GM23338 (cell line): ENCODE measurements at regions not wholly inside any gene's neighbourhood (a gene's known extent, or its start where the extent isn't known, plus 50 kb on each side); places are given as distances from the start of the nearest gene placed in this dataset.

Experiments used
- ATAC-seq: fragments of 200-7000 bp; cut with Tn5 transposase; 3 replicates; pipeline ENCODE4 v1.9.1; 2020
- DNase-seq: peaks from one replicate; pipeline ENCODE4 v3.0.0-alpha.2; 2015; ENCODE audit warnings: low spot score
- H2AFZ ChIP-seq: fragments of 200-600 bp; sonication (generic); 2 replicates; pipeline ENCODE4 v1.8.0; 2016; ENCODE audit warnings: antibody characterized with exemption, mild to moderate bottlenecking, moderate library complexity
- H3F3A ChIP-seq: fragments of 200-600 bp; sonication (generic); replicated peaks from 2 replicates; pipeline ENCODE4 v1.8.0; 2017; ENCODE audit warnings: antibody characterized with exemption, mixed run types, low read depth
- H3K27ac ChIP-seq: fragments of 200-600 bp; sonication (generic); 2 replicates; pipeline ENCODE4 v1.6.1; 2016; ENCODE audit warnings: low read depth
- H3K27me3 ChIP-seq: fragments of 200-600 bp; sonication (generic); 2 replicates; pipeline ENCODE4 v1.8.0; 2016; ENCODE audit warnings: mild to moderate bottlenecking, mixed run types, moderate library complexity; ENCODE audit not compliant: insufficient read depth
- H3K36me3 ChIP-seq: fragments of 200-600 bp; sonication (generic); 2 replicates; pipeline ENCODE4 v1.8.0; 2016; ENCODE audit warnings: mild to moderate bottlenecking; ENCODE audit not compliant: insufficient read depth
- H3K4me1 ChIP-seq: fragments of 200-600 bp; sonication (generic); 2 replicates; pipeline ENCODE4 v1.8.0; 2016; ENCODE audit warnings: mild to moderate bottlenecking, moderate library complexity; ENCODE audit not compliant: insufficient read depth
- H3K4me2 ChIP-seq: fragments of 200-600 bp; sonication (generic); 2 replicates; pipeline ENCODE4 v1.7.1; 2017; ENCODE audit warnings: mixed run types
- H3K4me3 ChIP-seq: fragments of 200-600 bp; sonication (generic); 2 replicates; pipeline ENCODE4 v1.6.1; 2016; ENCODE audit warnings: mixed run types
- H3K79me2 ChIP-seq: fragments of 200-600 bp; sonication (generic); replicated peaks from 2 replicates; pipeline ENCODE4 v1.8.0; 2017; ENCODE audit warnings: mild to moderate bottlenecking; ENCODE audit not compliant: insufficient read depth
- H3K9me2 ChIP-seq: fragments of 200-600 bp; sonication (generic); 2 replicates; pipeline ENCODE4 v1.8.0; 2017; ENCODE audit not compliant: insufficient read depth
- H4K20me1 ChIP-seq: fragments of 200-600 bp; sonication (generic); replicated peaks from 2 replicates; pipeline ENCODE4 v1.8.0; 2017; ENCODE audit warnings: mild to moderate bottlenecking; ENCODE audit not compliant: insufficient read depth
- H3K27ac Mint-ChIP-seq: 2 replicates; pipeline ENCODE4 v1.8.0; 2020; ENCODE audit warnings: inconsistent platforms, mild to moderate bottlenecking, moderate library complexity, mixed read lengths
- H3K27me3 Mint-ChIP-seq: 3 replicates; pipeline ENCODE4 v1.8.0; 2022; ENCODE audit warnings: low read depth, mild to moderate bottlenecking, moderate library complexity, mixed read lengths, inconsistent platforms; ENCODE audit not compliant: insufficient read depth, poor library complexity
- H3K36me3 Mint-ChIP-seq: 3 replicates; pipeline ENCODE4 v1.8.0; 2021; ENCODE audit warnings: low read depth, mild to moderate bottlenecking, inconsistent platforms, moderate library complexity, mixed read lengths
- H3K4me1 Mint-ChIP-seq: 3 replicates; pipeline ENCODE4 v1.8.0; 2020; ENCODE audit warnings: mild to moderate bottlenecking, inconsistent platforms, mixed read lengths
- H3K4me3 Mint-ChIP-seq: 3 replicates; pipeline ENCODE4 v1.8.0; 2021; ENCODE audit warnings: moderate library complexity, mild to moderate bottlenecking, inconsistent platforms, mixed read lengths
- H3K9me3 Mint-ChIP-seq: 3 replicates; pipeline ENCODE4 v1.8.0; 2020; ENCODE audit warnings: moderate library complexity, mild to moderate bottlenecking, inconsistent platforms, mixed read lengths
- CREB1 ChIP-seq: fragments of 250-450 bp; sonication (Bioruptor Pico); IDR thresholded peaks from 2 replicates; pipeline ENCODE4 v1.5.0; 2020; ENCODE audit warnings: low read depth, mild to moderate bottlenecking, moderate library complexity
- CTCF ChIP-seq, 2 experiments: fragments of 200-600 bp in 1 of 2; sonication (generic) in 1 of 2; conservative IDR thresholded peaks; 2 replicates each; pipeline versions ENCODE4 v1.5.1 to v1.6.1; 2016 to 2017; ENCODE audit warnings: antibody characterized with exemption in 2 of 2, low read depth in 2 of 2, mild to moderate bottlenecking in 2 of 2, moderate library complexity in 1 of 2
- ETS1 ChIP-seq: IDR thresholded peaks from 2 replicates; pipeline ENCODE4 v1.6.1; 2016; ENCODE audit warnings: antibody characterized with exemption
- EZH2 ChIP-seq: fragments of 200-600 bp; sonication (generic); IDR thresholded peaks from one replicate; pipeline ENCODE4 v1.8.0; 2017; ENCODE audit warnings: antibody characterized with exemption, mild to moderate bottlenecking, low read depth; ENCODE audit not compliant: unreplicated experiment
- EZH2phosphoT487 ChIP-seq: fragments of 200-600 bp; sonication (generic); IDR thresholded peaks from one replicate; pipeline ENCODE4 v1.8.1; 2018; ENCODE audit warnings: antibody characterized with exemption; ENCODE audit not compliant: unreplicated experiment
- JUNB ChIP-seq: IDR thresholded peaks from one replicate; pipeline ENCODE4 v1.6.1; 2016; ENCODE audit warnings: antibody characterized with exemption; ENCODE audit not compliant: unreplicated experiment
- NANOG ChIP-seq: IDR thresholded peaks from 2 replicates; pipeline ENCODE4 v1.6.1; 2016; ENCODE audit warnings: antibody characterized with exemption, borderline replicate concordance
- POLR2AphosphoS5 ChIP-seq: IDR thresholded peaks from 2 replicates; pipeline ENCODE4 v1.6.1; 2016; ENCODE audit warnings: antibody characterized with exemption, low read depth
- REST ChIP-seq: IDR thresholded peaks from one replicate; pipeline ENCODE4 v1.6.1; 2018; ENCODE audit warnings: antibody characterized with exemption; ENCODE audit not compliant: unreplicated experiment
- STAT1 ChIP-seq: IDR thresholded peaks from one replicate; pipeline ENCODE4 v1.6.1; 2016; ENCODE audit warnings: antibody characterized with exemption; ENCODE audit not compliant: unreplicated experiment
- ZNF114 ChIP-seq: fragments of 250-450 bp; sonication (Bioruptor Pico); IDR thresholded peaks from 2 replicates; pipeline ENCODE4 v1.5.0; 2020; ENCODE audit warnings: mild to moderate bottlenecking, moderate library complexity
- ZNF331 ChIP-seq: fragments of 250-450 bp; sonication (Bioruptor Pico); IDR thresholded peaks from 2 replicates; pipeline ENCODE4 v1.5.0; 2020; ENCODE audit warnings: low read depth, mild to moderate bottlenecking, moderate library complexity
- ZNF462 ChIP-seq: fragments of 250-450 bp; sonication (Bioruptor Pico); IDR thresholded peaks from 2 replicates; pipeline ENCODE4 v1.5.0; 2020; ENCODE audit warnings: mild to moderate bottlenecking, moderate library complexity

- Histone ChIP-seq H3K36me3 (no peaks in the 10 kb centered on the region), H3K27me3 (no peaks in the 10 kb centered on the region), H3K4me1 (peaks cover 10% of the 10 kb centered on the region), H3K27ac (no peak overlapping the region), H3F3A (no peaks in the 10 kb centered on the region), H3K4me2 (no peak overlapping the region), H2AFZ (no peak overlapping the region), H4K20me1 (no peaks in the 10 kb centered on the region), H3K4me3 (no peak overlapping the region), H3K79me2 (no peaks in the 10 kb centered on the region), H3K9me2 (no peaks in the 10 kb centered on the region)
- DNase-seq (no peak), ATAC-seq (no peak)
- Mint-ChIP-seq H3K9me3 (no peaks in the 10 kb centered on the region), H3K27ac (no peak overlapping the region), H3K36me3 (no peaks in the 10 kb centered on the region), H3K4me1 (peaks cover 13% of the 10 kb centered on the region; the same call in 2 of the 3 replicates), H3K27me3 (no peaks in the 10 kb centered on the region), H3K4me3 (no peak overlapping the region)
- TF ChIP-seq ZNF114 (CRISPR knock-in tag) (no peak), STAT1 (no peak), REST (no peak), ZNF331 (CRISPR knock-in tag) (no peak), CTCF (conservative IDR thresholded peaks at IDR 0.05; ENCODE audit: low read depth in 2 of 2) (no peak), EZH2 (no peak), CREB1 (CRISPR knock-in tag) (no peak), ZNF462 (no peak), JUNB (no peak), NANOG (no peak), EZH2phosphoT487 (no peak), ETS1 (no peak), POLR2AphosphoS5 (no peak)
Observed at GRCh38 chr7:38057829-38058228, 120.2 kb upstream of the STARD3NL start.
